Left ventricle myocardium superior (tissue), 1 donor: ENCODE measurements at regions not wholly inside any gene's neighbourhood (a gene's known extent, or its start where the extent isn't known, plus 50 kb on each side); places are given as distances from the start of the nearest gene placed in this dataset.

Experiments
- ATAC-seq: fragments of 200-7000 bp; cut with Tn5 transposase; one replicate; pipeline ENCODE4 v1.9.1; 2020; ENCODE audit warnings: mild to moderate bottlenecking, moderate library complexity
- DNase-seq: peaks from one replicate; pipeline ENCODE4 v3.0.0-alpha.2; 2020
- intact Hi-C: fragments of 100-400 bp; cut with micrococcal nuclease; formaldehyde crosslinking; loops from one replicate; pipeline ENCODE4 v1.11.0; 2022
- donor health status: DM: no; HTN: yes; CAD: no; lungs with severe emphysema.

- no peak for DNase-seq
- no peak for ATAC-seq
- intact Hi-C loops: no loop called here
These were observed 216.0 kb upstream of the SERP2 start for GRCh38 chr13:44157606-44158005.

GRCh38 chr13:44158098-44158521 lies 215.5 kb upstream of the SERP2 start:
- intact Hi-C loops: no loop called here
- ATAC-seq: no peak

DNA sequence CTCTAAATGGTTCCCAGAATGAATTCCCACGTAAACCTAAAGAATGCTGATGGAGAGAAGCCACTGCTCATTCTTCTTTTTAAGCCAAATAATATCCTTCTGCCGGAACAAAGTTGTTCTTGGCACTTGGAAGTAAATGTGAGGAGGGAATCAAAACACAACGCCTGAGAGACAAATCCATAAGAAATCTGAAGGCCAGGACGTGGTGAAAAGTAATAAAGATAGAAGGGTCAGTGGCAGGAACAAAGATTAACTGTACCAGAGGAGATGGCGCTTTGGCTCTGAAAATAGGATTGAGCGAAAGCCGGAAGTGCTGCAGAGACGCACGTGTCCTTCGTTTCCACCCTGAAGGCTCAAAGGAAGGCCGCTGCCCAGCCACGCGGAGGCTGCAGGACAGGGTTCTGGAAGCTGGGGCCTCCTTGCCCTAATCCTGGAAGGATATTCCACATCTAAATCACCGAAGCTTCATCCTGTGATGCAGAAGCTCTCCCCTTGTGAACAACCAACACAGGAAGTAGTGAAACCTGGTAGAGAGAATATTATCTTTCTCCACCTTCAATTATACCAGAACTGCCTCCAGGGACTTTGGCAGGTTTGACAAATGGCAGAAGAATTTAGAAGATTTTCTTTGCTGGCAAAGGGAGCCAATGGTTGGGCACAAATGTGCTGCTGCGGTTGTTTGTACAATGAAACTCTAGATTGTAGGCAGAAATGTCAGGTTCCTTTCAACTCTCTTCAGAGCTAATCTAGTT lies 214.6 kb upstream of the SERP2 start:
- intact Hi-C loops: no loop called here
- peak; percentile 33 for DNase-seq
- no peak for ATAC-seq

More at GRCh38 chr13:44158098-44158521, 215.5 kb upstream of the SERP2 start:
- DNase-seq: no peak

DNA sequence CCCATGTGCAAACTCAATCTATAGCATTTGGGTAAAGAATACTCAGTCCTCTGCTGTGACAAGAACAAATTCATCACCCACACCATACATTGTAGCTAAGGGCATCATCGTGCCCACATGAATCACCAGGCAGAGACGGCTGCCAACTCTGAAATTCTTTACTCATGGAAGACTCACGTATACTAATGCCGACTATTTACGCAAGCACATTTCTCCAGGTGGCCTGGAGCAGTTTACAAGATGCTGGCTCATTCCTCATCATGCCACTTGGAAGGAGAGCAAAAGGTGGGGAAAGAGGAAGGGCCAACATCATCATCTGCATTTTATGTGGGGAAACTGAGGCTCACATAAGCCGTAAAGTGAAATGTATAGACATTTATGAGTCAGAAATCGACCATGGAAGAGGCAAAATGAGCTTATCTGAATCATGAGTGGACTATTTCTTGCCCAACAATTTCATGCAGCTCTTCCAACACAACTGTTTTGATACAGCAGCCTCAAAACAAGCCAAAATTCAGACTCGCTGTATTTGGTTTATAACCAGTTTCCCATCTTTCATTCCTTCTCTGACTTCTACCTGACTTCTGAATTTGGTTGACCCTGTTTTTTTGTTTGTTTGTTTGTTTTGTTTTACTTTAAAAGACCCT lies 213.9 kb upstream of the SERP2 start:
- intact Hi-C loops: no loop called here
- DNase-seq: no peak
- no peak for ATAC-seq

GRCh38 chr13:44160591-44161191 lies 212.9 kb upstream of the SERP2 start:
- intact Hi-C loops: no loop called here
- ATAC-seq (peak; percentile 68), DNase-seq (no peak)

DNA sequence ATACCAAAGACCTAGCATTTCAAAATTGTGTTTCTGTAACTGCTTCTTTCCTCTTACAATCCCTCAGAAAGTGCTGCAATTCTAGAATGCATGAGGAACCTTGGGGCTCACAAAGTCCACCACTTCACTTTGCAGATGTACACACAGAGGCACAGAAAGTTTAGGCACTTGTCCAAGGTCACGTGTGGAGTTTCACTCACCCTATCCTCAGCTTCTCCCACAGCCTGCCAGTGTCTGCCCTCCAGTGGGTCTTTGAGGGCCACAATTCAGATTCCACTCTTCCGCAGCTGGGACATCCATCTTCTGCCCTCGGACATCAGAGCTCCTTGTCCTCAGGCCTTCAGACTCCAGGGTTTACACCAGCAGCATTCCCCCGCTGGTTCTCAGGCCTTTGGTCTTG lies 210.5 kb upstream of the SERP2 start:
- ATAC-seq (no peak), DNase-seq (no peak)
- intact Hi-C loops: no loop called here

DNA sequence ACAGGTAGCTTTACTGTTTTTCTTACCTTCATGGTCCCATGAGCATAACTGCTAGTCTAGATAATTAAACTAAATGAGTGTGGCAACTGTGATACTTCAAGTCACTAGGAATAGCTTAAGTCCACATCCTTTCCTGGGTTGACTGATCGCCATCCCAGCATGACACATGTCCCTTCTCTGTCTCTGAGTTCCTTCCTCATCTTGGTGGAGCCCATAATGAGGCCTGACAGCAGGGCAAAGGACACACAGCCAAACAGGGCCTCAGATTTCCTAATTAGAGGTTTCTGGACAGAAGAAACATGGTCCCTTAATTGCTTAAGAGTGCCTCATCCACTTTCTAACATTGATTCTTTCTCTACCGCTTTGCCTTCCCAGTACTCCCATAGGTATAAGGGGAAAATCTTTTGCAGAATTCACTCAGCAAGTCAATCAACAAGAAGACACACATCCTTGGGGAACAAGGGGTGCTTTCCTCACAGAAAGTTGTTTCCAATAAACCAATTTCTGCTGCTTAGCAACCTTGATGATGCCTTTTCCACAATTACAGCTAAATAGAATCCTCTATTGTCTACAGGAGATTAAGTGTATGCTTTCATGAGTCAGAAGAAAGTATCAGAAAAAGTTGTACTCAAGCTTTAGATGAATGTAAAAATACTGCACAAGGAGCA lies 208.3 kb upstream of the SERP2 start:
- no peak for ATAC-seq
- intact Hi-C loops: no loop called here
- DNase-seq: no peak

DNA sequence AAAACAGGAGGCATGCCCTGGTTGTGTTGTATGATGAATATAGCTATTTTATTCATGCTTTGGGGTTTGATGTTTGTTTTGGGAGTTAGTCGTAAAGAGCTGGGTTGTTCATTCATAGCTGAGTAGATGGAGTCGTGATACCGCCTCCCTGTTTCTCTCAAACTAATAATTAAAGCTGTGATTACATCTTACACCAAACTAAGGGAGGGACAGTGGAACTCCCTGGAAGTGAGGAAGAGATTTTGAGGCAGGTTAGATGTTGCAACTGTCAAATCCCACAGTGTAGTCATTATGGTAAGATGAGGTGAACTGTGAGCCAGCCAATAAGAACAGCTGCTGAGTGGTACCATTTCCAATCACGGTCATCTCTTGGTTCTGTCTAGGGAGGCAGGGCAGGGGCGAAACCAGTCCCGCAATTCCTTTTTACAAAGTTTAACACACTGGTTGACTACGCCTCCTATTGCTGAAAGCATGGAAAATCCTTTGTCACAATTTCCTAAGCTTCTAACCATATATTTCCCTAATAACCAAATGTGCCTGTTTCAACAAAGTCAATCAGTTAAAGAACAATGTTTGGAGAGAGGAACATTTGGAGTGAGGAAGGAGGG lies 207.6 kb upstream of the SERP2 start:
- ATAC-seq (no peak), DNase-seq (no peak)

GRCh38 chr13:44169018-44169911 lies 204.4 kb upstream of the SERP2 start:
- intact Hi-C loops: no loop called here
- no peak for ATAC-seq
- no peak for DNase-seq

More for the DNA sequence above, 207.6 kb upstream of the SERP2 start:
- intact Hi-C loops: no loop called here

DNA sequence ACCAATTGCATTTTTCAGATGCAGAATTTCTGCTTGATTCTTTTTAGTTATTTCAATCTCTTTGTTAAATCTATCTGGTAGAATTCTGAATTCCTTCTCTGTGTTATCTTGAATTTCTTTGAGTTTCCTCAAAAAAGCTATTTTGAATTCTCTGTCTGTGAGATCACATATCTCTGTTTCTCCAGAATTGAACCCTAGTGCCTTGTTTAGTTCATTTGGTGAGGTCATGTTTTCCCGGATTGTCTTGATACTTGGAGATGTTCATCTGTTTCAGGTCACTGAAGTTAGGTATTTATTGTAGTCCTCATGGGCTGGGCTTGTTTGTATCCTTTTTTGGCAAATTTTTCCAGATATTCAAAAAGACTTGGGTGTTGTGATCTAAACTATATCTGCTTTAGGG lies 202.9 kb upstream of the SERP2 start:
- DNase-seq: no peak
- no peak for ATAC-seq
- intact Hi-C loops: no loop called here

- intact Hi-C loops: no loop called here
- DNase-seq (no peak), ATAC-seq (no peak)
These were observed 202.5 kb upstream of the SERP2 start for GRCh38 chr13:44171156-44171555.

GRCh38 chr13:44171861-44172260 lies 201.8 kb upstream of the SERP2 start:
- intact Hi-C loops: no loop called here
- no peak for DNase-seq
- no peak for ATAC-seq

DNA sequence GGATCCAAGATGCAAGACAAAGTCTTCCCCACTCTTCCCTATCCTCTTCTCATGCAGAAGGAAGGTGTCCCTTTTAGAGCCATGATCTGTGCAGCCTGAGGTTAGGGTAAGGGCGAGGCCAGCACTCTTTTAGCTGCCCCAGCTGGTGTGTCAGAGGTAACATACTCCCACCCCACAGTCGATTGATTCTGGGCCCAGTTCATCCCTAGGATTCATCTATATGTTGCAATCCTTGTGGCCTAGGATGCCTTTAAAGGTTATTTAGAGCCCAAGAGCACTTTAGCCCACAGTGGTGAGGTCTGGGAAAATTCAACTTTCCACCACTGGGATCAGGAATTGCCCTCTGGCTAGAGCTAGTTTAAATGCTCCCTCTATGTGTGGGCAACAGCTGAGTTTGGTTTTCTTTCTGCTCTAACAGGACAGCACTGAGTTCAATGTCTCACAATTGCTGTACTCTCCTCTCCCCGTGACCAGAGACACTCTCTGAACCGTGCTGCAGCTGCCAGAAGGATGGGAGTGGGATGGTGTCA lies 201.3 kb upstream of the SERP2 start:
- DNase-seq (no peak), ATAC-seq (no peak)
- intact Hi-C loops: no loop called here

DNA sequence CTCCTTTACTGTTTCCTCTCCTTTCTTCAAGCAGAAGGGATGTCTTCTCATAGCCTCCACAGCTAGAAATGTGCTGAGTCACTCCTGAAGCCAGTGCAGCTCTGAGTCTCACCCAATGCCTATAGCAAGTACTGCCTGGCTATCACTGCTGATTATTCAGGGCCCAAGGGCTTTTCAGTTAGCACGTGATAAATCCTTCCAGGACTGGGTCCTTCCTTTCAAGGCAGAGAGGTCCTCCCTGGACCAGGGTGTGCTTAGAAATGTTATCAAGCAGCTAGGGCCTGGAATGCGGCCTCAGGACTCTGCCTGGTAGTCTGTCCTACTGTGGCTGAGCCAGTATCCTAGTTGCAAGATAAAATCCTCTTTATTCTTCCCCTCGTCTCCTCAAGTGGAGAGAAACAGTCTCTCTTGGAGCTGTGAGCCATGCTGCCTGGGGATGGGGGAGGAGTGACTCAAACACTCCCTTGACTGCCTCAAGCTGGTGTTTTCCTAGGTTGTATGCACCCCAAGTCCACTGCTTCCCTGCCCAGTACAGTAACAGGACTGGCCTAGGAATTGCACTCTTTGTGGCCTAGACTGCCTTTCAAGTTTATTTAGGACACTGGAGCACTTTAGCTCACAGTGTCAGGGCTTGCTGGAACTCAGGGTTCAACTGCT lies 198.7 kb upstream of the SERP2 start:
- ATAC-seq: peak; percentile 83
- intact Hi-C loops: no loop called here
- DNase-seq: no peak

- no peak for DNase-seq
- no peak for ATAC-seq
- intact Hi-C loops: no loop called here
These were observed 197.5 kb upstream of the SERP2 start for GRCh38 chr13:44176173-44176572.

DNA sequence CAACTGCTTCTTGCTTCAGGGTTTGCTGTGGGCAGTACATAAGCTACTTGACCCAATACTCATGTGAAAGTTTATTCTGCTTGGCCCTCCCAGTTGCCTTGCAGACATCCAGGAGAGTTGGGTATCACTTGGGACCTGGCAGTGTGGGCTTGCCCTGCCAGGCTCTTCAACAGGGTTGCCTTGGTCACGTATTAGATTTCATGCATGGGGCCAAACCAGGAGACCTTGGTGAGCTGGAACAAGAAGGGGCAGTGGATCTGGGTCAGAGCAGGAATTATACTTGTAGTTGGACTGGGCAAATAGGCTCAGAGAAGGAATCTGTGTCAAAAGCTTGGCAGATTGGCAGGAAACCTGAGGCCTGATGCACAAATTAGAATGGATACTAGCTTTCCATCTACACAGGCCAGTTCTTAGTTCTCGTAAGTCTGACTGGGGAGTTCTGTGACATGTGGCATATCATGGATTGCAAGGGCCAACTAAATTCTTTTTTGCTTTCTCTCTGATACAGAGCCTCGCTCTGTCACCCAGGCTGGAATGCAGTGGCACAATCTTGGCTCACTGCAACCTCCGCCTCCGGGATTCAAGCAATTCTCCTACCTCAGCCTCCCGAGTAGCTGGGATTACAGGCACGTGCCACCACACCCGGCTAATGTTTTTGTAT lies 192.6 kb upstream of the SERP2 start:
- DNase-seq (no peak), ATAC-seq (no peak)
- intact Hi-C loops: no loop called here

- ATAC-seq: no peak
These were observed 191.7 kb upstream of the SERP2 start for GRCh38 chr13:44181931-44182330.

More at GRCh38 chr13:44181931-44182330, 191.7 kb upstream of the SERP2 start:
- no peak for DNase-seq
- intact Hi-C loops: no loop called here
